HepG2 (cell line): ENCODE measurements at regions not wholly inside any gene's neighbourhood (a gene's known extent, or its start where the extent isn't known, plus 50 kb on each side); places are given as distances from the start of the nearest gene placed in this dataset.

ENCODE experiments used
- ATAC-seq: fragments of 200-7000 bp; cut with Tn5 transposase; 3 replicates; pipeline ENCODE4 v1.9.1; 2020; ENCODE audit warnings: mild to moderate bottlenecking, moderate library complexity
- BruUV-seq: library from RNA; stranded (reverse); fragments of 400-500 nt; replicated peaks from 2 replicates; lab custom pipeline; 2021; lab: Mats Ljungman, UMichigan
- CTCF ChIA-PET: fragments of 300-600 bp; formaldehyde crosslinking; extraction: SDS; loops from one replicate; lab custom pipeline; 2021; ENCODE audit warnings: low total read pairs, inconsistent platforms, low intra/inter-chr PET ratio; lab: Yijun Ruan, JAX
- POLR2A ChIA-PET: fragments of 350-600 bp; sonication (Branson Sonifier 250); formaldehyde crosslinking; loops from one replicate; lab custom pipeline; 2020; ENCODE audit warnings: antibody characterized with exemption, inconsistent platforms; lab: Yijun Ruan, JAX
- DNase-seq: peaks from one replicate; pipeline ENCODE4 v3.0.0-alpha.2; 2015; ENCODE audit warnings: low spot score
- FAIRE-seq: peaks from 3 replicates; lab custom pipeline; 2011; peaks lifted over from hg19 to GRCh38; lab: Jason Lieb, UNC
- H2AFZ ChIP-seq: one replicate; pipeline ENCODE4 v1.6.1; 2011; ENCODE audit warnings: low read length, inconsistent platforms
- H3K27ac ChIP-seq: fragments of 300-600 bp; 3 replicates; pipeline ENCODE4 v1.8.0; 2011; ENCODE audit warnings: mixed run types, mild to moderate bottlenecking, mixed read lengths, low read length, inconsistent platforms; ENCODE audit not compliant: insufficient read depth; ENCODE audit errors: extremely low read length
- H3K27me3 ChIP-seq, 2 experiments: fragments of 200-600 bp in 1 of 2; 2 replicates in 1 of 2; 3 replicates in 1 of 2; pipeline versions ENCODE4 v1.6.0 to v1.8.0; 2011; ENCODE audit warnings: low read length in 2 of 2, mild to moderate bottlenecking in 2 of 2, moderate library complexity in 2 of 2, inconsistent platforms in 1 of 2; ENCODE audit not compliant: insufficient read depth in 2 of 2, control insufficient read depth in 1 of 2
- H3K36me3 ChIP-seq, 2 experiments: fragments of 200-600 bp in 1 of 2; replicated peaks in 1 of 2; 2 replicates in 1 of 2; 3 replicates in 1 of 2; pipeline versions ENCODE4 v1.5.1 to v1.8.0; 2011; ENCODE audit warnings: low read length in 2 of 2, inconsistent platforms in 1 of 2; ENCODE audit not compliant: insufficient read depth in 2 of 2, control insufficient read depth in 1 of 2
- H3K4me1 ChIP-seq: 2 replicates; pipeline ENCODE4 v1.5.1; 2012; ENCODE audit warnings: low read length, inconsistent platforms; ENCODE audit not compliant: insufficient read depth
- H3K4me2 ChIP-seq: 2 replicates; pipeline ENCODE4 v1.6.0; 2011; ENCODE audit warnings: low read depth, low read length, inconsistent platforms
- H3K4me3 ChIP-seq, 3 experiments: fragments of 200-600 bp in 1 of 3; sonication (generic), shearing (Covaris generic) in 1 of 3; replicated peaks in 1 of 3; 2 replicates each; pipeline ENCODE4 v1.5.1; 2011 to 2016; ENCODE audit warnings: low read length in 3 of 3, inconsistent platforms in 2 of 3, low read depth in 2 of 3, mild to moderate bottlenecking in 2 of 3, control low read depth in 1 of 3, mixed read lengths in 1 of 3; ENCODE audit not compliant: insufficient read depth in 1 of 3
- H3K79me2 ChIP-seq: one replicate; pipeline ENCODE4 v1.6.1; 2011; ENCODE audit warnings: low read length, inconsistent platforms; ENCODE audit not compliant: insufficient read depth
- H3K9ac ChIP-seq: 2 replicates; pipeline ENCODE4 v1.6.0; 2011; ENCODE audit warnings: mild to moderate bottlenecking, low read depth, low read length, inconsistent platforms; ENCODE audit not compliant: insufficient read depth
- H3K9me3 ChIP-seq: 2 replicates; pipeline ENCODE4 v1.5.1; 2012; ENCODE audit warnings: mild to moderate bottlenecking, low read length
- H4K20me1 ChIP-seq: 2 replicates; pipeline ENCODE4 v1.6.0; 2011; ENCODE audit warnings: inconsistent platforms, mild to moderate bottlenecking, low read length, moderate library complexity; ENCODE audit not compliant: insufficient read depth
- CCDC6 ChIP-seq: sonication (generic); formaldehyde crosslinking; IDR thresholded peaks from 2 replicates; pipeline ENCODE4 v1.8.1; 2022; ENCODE audit warnings: mild to moderate bottlenecking, missing genetic modification reagents, moderate library complexity
- POLR2G ChIP-seq: fragments of 200-400 bp; formaldehyde crosslinking; IDR thresholded peaks from 2 replicates; pipeline ENCODE4 v1.6.1; 2018; ENCODE audit warnings: mild to moderate bottlenecking, low read depth, low read length, moderate library complexity
- SNAPC2 ChIP-seq: sonication (generic); formaldehyde crosslinking; IDR thresholded peaks from 2 replicates; pipeline ENCODE4 v1.8.1; 2022; ENCODE audit warnings: mild to moderate bottlenecking, missing genetic modification reagents
- ZNF207 ChIP-seq: fragments of 450-650 bp; IDR thresholded peaks from 2 replicates; pipeline ENCODE4 v1.6.1; 2016; ENCODE audit warnings: antibody characterized with exemption, borderline replicate concordance
- ZNF780A ChIP-seq: sonication (generic); formaldehyde crosslinking; IDR thresholded peaks from 2 replicates; pipeline ENCODE4 v1.8.0; 2022; ENCODE audit warnings: mild to moderate bottlenecking, missing genetic modification reagents, moderate library complexity
- WGBS: methylation state at CpG from one replicate; pipeline ENCODE4 v1.1.6; 2017; ENCODE audit warnings: low lambda C conversion rate; 5-methylcytosine and 5-hydroxymethylcytosine counted together
- in situ Hi-C: cut with HindIII; loops from 2 replicates; pipeline ENCODE4 v1.10.0; 2017; ENCODE audit warnings: low pct_unique_long_range_greater_than_20kb; ENCODE audit not compliant: extremely low pct_ligation_motif_present
- intact Hi-C: fragments of 100-400 bp; cut with micrococcal nuclease; formaldehyde crosslinking; loops from one replicate; pipeline ENCODE4 v1.10.0; 2022; ENCODE audit not compliant: unreplicated experiment
- TF ChIP-seq, protein P1 (sequence below): sonication (generic); formaldehyde crosslinking; IDR thresholded peaks from 2 replicates; pipeline ENCODE4 v1.4.0; 2020; ENCODE audit warnings: mild to moderate bottlenecking, missing genetic modification reagents
- TF ChIP-seq, protein P2 (sequence below): sonication (generic); formaldehyde crosslinking; IDR thresholded peaks from 2 replicates; pipeline ENCODE4 v1.5.0; 2020; ENCODE audit warnings: mild to moderate bottlenecking, missing genetic modification reagents, borderline replicate concordance
- TF ChIP-seq, protein P3 (sequence below): sonication (generic); formaldehyde crosslinking; IDR thresholded peaks from 2 replicates; pipeline ENCODE4 v1.5.0; 2020; ENCODE audit warnings: missing genetic modification reagents
- TF ChIP-seq, protein P4 (sequence below): sonication (generic); formaldehyde crosslinking; IDR thresholded peaks from 2 replicates; pipeline ENCODE4 v1.5.1; 2020; ENCODE audit warnings: mild to moderate bottlenecking, missing genetic modification reagents, borderline replicate concordance

DNA sequence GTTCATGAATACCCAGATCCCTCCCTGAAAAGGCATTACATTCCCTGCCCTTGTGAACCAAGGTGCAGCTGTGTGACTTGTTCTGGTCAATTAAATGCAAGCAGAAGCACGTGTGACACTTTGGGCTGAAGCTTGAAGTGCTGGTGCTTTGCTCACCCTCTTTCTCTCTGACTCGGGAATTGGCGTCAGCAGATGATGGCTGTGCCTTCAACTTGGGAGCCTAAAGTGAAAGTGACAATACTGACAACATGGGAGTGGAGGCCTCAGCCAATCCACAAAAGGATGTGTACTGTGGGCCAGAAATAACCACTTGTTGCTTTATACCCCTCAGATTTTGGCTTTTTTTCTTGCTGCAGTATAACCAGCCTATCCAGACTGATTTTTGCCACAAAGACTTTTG, 148.3 kb upstream of the THY1 start:
- H3K27ac ChIP-seq: no peak overlapping the region
- no peak overlapping the region for H3K9ac ChIP-seq
- H3K4me2 ChIP-seq: no peak overlapping the region
- intact Hi-C loops: no loop called here
- H3K4me1 ChIP-seq: no peaks in the 10 kb centered on the region
- H2AFZ ChIP-seq: no peak overlapping the region
- H3K79me2 ChIP-seq: no peaks in the 10 kb centered on the region
- WGBS: 20% methylated on average over 3 of the region's 3 CpGs
- ATAC-seq (no peak), FAIRE-seq (no peak), DNase-seq (no peak)
- in situ Hi-C loops: no loop called here
- H3K4me3 ChIP-seq: no peak overlapping the region
- H3K9me3 ChIP-seq: no peaks in the 10 kb centered on the region
- peaks cover 0 to 24% of the 10 kb centered on the region in 2 experiments; a peak in 3 of 5 replicates for H3K27me3 ChIP-seq
- ChIA-PET POLR2A (no interaction called here), CTCF (no interaction called here)
- no peaks in the 10 kb centered on the region for H4K20me1 ChIP-seq
- H3K36me3 ChIP-seq: no peaks in the 10 kb centered on the region
- BruUV-seq: no TSS peak
- TF ChIP-seq ZNF780A (CRISPR knock-in tag): no peak
- TF ChIP-seq, protein P1, sequence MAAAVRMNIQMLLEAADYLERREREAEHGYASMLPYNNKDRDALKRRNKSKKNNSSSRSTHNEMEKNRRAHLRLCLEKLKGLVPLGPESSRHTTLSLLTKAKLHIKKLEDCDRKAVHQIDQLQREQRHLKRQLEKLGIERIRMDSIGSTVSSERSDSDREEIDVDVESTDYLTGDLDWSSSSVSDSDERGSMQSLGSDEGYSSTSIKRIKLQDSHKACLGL (CRISPR knock-in tag): no peak
- no peak for TF ChIP-seq SNAPC2 (CRISPR knock-in tag)
- no peak for TF ChIP-seq CCDC6 (CRISPR knock-in tag)
- TF ChIP-seq POLR2G: no peak
- TF ChIP-seq, protein P2, sequence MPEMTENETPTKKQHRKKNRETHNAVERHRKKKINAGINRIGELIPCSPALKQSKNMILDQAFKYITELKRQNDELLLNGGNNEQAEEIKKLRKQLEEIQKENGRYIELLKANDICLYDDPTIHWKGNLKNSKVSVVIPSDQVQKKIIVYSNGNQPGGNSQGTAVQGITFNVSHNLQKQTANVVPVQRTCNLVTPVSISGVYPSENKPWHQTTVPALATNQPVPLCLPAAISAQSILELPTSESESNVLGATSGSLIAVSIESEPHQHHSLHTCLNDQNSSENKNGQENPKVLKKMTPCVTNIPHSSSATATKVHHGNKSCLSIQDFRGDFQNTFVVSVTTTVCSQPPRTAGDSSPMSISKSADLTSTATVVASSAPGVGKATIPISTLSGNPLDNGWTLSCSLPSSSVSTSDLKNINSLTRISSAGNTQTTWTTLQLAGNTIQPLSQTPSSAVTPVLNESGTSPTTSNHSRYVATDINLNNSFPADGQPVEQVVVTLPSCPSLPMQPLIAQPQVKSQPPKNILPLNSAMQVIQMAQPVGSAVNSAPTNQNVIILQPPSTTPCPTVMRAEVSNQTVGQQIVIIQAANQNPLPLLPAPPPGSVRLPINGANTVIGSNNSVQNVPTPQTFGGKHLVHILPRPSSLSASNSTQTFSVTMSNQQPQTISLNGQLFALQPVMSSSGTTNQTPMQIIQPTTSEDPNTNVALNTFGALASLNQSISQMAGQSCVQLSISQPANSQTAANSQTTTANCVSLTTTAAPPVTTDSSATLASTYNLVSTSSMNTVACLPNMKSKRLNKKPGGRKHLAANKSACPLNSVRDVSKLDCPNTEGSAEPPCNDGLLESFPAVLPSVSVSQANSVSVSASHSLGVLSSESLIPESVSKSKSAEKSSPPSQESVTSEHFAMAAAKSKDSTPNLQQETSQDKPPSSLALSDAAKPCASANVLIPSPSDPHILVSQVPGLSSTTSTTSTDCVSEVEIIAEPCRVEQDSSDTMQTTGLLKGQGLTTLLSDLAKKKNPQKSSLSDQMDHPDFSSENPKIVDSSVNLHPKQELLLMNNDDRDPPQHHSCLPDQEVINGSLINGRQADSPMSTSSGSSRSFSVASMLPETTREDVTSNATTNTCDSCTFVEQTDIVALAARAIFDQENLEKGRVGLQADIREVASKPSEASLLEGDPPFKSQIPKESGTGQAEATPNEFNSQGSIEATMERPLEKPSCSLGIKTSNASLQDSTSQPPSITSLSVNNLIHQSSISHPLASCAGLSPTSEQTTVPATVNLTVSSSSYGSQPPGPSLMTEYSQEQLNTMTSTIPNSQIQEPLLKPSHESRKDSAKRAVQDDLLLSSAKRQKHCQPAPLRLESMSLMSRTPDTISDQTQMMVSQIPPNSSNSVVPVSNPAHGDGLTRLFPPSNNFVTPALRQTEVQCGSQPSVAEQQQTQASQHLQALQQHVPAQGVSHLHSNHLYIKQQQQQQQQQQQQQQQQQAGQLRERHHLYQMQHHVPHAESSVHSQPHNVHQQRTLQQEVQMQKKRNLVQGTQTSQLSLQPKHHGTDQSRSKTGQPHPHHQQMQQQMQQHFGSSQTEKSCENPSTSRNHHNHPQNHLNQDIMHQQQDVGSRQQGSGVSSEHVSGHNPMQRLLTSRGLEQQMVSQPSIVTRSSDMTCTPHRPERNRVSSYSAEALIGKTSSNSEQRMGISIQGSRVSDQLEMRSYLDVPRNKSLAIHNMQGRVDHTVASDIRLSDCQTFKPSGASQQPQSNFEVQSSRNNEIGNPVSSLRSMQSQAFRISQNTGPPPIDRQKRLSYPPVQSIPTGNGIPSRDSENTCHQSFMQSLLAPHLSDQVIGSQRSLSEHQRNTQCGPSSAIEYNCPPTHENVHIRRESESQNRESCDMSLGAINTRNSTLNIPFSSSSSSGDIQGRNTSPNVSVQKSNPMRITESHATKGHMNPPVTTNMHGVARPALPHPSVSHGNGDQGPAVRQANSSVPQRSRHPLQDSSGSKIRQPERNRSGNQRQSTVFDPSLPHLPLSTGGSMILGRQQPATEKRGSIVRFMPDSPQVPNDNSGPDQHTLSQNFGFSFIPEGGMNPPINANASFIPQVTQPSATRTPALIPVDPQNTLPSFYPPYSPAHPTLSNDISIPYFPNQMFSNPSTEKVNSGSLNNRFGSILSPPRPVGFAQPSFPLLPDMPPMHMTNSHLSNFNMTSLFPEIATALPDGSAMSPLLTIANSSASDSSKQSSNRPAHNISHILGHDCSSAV (CRISPR knock-in tag): no peak
- TF ChIP-seq ZNF207: no peak
- TF ChIP-seq, protein P3, sequence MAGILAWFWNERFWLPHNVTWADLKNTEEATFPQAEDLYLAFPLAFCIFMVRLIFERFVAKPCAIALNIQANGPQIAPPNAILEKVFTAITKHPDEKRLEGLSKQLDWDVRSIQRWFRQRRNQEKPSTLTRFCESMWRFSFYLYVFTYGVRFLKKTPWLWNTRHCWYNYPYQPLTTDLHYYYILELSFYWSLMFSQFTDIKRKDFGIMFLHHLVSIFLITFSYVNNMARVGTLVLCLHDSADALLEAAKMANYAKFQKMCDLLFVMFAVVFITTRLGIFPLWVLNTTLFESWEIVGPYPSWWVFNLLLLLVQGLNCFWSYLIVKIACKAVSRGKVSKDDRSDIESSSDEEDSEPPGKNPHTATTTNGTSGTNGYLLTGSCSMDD (CRISPR knock-in tag): no peak
- TF ChIP-seq, protein P4, sequence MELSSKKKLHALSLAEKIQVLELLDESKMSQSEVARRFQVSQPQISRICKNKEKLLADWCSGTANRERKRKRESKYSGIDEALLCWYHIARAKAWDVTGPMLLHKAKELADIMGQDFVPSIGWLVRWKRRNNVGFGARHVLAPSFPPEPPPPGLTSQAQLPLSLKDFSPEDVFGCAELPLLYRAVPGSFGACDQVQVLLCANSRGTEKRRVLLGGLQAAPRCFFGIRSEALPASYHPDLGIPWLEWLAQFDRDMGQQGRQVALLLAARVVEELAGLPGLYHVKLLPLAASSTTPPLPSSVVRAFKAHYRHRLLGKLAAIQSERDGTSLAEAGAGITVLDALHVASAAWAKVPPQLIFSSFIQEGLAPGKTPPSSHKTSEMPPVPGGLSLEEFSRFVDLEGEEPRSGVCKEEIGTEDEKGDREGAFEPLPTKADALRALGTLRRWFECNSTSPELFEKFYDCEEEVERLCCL: no peak
- TF ChIP-seq, all 625 proteins: peak for 0
